ENCODE measurements at regions not wholly inside any gene's neighbourhood (a gene's known extent, or its start where the extent isn't known, plus 50 kb on each side); places are given as distances from the start of the nearest gene placed in this dataset.

DNA sequence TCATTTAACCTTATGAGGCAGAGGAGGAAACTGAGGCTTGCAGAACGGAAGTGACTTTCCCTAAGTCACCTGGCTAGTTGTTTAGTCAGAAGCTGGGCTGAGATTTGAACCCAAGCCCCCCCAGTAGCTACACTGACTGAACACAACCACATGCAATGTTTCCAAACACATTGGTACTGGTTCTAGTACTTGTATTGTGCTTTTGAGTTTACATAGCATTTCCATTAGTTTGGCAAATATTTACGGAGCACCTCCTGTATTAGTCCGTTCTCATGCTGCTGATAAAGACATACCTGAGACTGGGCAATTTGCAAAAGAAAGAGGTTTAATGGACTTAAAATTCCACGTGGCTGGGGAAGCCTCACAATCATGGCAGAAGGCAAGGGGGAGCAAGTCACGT lies 56.3 kb upstream of the ITGA11 start:
- no peak overlapping the region for H3K4me3 ChIP-seq (ENCODE audit: low read length)
- DNase-seq (ENCODE audit: low read depth), result no peak
- TF ChIP-seq, protein P1, sequence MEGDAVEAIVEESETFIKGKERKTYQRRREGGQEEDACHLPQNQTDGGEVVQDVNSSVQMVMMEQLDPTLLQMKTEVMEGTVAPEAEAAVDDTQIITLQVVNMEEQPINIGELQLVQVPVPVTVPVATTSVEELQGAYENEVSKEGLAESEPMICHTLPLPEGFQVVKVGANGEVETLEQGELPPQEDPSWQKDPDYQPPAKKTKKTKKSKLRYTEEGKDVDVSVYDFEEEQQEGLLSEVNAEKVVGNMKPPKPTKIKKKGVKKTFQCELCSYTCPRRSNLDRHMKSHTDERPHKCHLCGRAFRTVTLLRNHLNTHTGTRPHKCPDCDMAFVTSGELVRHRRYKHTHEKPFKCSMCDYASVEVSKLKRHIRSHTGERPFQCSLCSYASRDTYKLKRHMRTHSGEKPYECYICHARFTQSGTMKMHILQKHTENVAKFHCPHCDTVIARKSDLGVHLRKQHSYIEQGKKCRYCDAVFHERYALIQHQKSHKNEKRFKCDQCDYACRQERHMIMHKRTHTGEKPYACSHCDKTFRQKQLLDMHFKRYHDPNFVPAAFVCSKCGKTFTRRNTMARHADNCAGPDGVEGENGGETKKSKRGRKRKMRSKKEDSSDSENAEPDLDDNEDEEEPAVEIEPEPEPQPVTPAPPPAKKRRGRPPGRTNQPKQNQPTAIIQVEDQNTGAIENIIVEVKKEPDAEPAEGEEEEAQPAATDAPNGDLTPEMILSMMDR (conservative IDR thresholded peaks at IDR 0.05; ENCODE audit: low read depth, low read length), result no peak

- no peak for DNase-seq (ENCODE audit: low read depth)
- TF ChIP-seq, protein P1 (conservative IDR thresholded peaks at IDR 0.05; ENCODE audit: low read depth, low read length), result no peak
- no peak overlapping the region for H3K4me3 ChIP-seq (ENCODE audit: low read length)
These were observed 57.0 kb upstream of the ITGA11 start for GRCh38 chr15:68488966-68489365.

GRCh38 chr15:68489421-68489820 lies 57.5 kb upstream of the ITGA11 start:
- H3K4me3 ChIP-seq (ENCODE audit: low read length), result no peak overlapping the region
- DNase-seq (ENCODE audit: low read depth), result no peak
- TF ChIP-seq, protein P1 (conservative IDR thresholded peaks at IDR 0.05; ENCODE audit: low read depth, low read length), result no peak

DNA sequence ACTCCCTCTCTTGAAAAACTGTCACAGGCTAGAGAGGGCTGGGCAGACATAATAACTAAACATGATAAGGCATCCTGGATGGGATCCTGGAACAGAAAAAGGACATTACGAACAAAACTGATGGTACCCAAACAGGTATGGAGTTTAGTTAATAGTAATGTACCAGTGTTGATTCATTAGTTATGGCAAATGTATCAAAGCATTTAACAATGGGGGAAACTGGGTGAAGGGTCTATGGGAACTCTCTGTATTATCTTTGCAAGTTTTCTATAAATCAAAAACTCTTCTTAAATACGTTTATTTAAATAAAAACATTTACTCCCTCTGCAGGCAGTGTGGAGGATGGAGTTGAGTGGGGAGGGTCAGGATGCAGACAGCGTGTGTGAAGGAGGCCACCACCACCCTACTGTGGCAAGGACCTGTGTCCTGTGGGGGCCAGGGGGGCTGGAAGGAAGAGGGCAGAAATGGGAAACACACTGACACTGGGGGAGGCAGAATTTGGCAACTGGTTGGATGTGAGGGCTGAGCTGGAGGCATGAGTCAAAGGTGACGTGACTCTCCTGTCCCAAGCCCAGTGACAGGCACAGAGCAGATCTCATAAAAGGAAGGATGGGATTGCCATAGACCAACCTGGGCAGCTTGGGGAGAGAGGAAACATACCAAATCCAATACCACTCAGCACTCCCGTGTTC lies 59.6 kb upstream of the ITGA11 start:
- no peak for DNase-seq (ENCODE audit: low read depth)
- H3K4me3 ChIP-seq (ENCODE audit: low read length), result no peak overlapping the region
- TF ChIP-seq, protein P1 (conservative IDR thresholded peaks at IDR 0.05; ENCODE audit: low read depth, low read length), result no peak

DNA sequence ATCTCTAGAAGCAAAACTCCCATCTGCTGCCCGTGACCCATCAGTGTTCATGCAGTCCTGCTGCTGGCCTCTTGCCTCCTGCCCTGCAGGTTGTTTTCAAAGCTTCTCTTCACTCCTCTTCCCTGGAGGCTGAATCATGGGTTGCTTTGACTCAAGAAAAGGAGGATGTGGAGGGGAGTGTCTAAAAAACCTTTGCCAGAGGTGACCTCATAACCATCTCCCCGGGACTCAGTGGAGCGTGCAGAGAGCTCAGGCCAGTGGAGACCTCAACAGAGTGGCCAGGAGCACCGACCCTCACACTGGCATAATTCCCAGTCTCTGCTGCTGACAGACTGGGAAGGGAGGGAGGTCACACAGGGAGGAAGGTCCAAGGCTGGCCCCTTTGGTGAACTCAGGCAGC lies 60.9 kb upstream of the ITGA11 start:
- TF ChIP-seq, protein P1 (conservative IDR thresholded peaks at IDR 0.05; ENCODE audit: low read depth, low read length), result no peak
- no peak for DNase-seq (ENCODE audit: low read depth)

GRCh38 chr15:68493629-68494028 lies 61.7 kb upstream of the ITGA11 start:
- TF ChIP-seq, protein P1 (conservative IDR thresholded peaks at IDR 0.05; ENCODE audit: low read depth, low read length), result no peak
- DNase-seq (ENCODE audit: low read depth), result no peak
- H3K4me3 ChIP-seq (ENCODE audit: low read length), result no peak overlapping the region

More for the DNA sequence above, 60.9 kb upstream of the ITGA11 start:
- H3K4me3 ChIP-seq (ENCODE audit: low read length), result no peak overlapping the region

DNA sequence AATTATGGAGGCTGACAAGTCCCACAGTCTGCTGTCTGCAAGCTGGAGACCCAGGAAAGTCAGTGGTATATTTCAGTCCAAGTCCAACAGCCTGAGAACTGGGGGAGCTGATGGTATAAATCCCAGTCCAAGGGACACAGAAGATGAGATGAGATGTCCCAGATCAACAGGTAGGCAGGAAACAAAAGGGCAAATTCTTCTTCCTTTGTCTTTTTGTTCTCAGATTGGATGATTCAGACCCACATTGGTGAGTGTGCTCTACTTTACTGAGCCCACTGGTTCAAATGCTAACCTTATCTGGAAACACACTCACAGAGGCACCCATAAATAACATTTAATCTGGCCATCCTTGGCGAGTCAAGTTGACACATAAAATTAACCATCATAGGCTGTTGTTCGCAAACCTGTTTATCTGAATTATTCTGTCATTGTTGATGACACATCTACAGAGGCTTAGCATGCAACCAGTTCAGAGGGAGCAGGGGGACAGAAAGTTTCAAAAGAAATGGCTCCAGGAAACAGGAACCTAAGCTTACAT lies 62.7 kb upstream of the ITGA11 start:
- TF ChIP-seq, protein P1 (conservative IDR thresholded peaks at IDR 0.05; ENCODE audit: low read depth, low read length), result no peak
- H3K4me3 ChIP-seq (ENCODE audit: low read length), result no peak overlapping the region
- no peak for DNase-seq (ENCODE audit: low read depth)

Data from retinal pigment epithelial cell (primary cell).